ENCODE measurements at regions not wholly inside any gene's neighbourhood (a gene's known extent, or its start where the extent isn't known, plus 50 kb on each side); places are given as distances from the start of the nearest gene placed in this dataset.

DNA sequence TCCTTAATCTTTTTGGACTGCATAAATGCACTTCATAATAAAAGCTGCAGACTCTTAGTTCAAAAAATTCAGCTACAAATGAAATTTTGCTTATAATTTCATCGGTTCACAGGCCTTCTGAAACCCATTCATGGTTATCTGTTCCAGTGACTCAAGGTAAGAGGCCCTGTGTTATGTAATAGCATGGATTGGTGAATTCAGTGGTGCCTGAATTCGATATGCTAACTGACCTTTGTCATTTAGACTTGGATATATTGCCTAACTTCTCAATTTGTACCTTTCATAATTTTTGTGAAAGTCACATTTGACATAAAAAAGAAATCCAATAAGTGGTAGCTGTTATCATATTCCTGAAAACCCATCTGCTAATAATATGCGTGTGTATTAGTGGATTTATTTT is 349.9 kb upstream of the KIRREL3 start:
- ATAC-seq (no peak), DNase-seq (no peak)
- ChIA-PET POLR2A (no interaction called here), CTCF (interaction anchor here (1.0 kb wide), 1 partner anchor 36 kb away, joined by 3 read pairs; no protein-coding TSS in a partner anchor)
- Mint-ChIP-seq H3K27ac (no peak overlapping the region), H3K36me3 (ENCODE audit: low read depth) (no peaks in the 10 kb centered on the region), H3K27me3 (ENCODE audit: low read depth) (no peaks in the 10 kb centered on the region), H3K4me1 (ENCODE audit: low read depth) (no peaks in the 10 kb centered on the region), H3K4me3 (no peak overlapping the region), H3K9me3 (ENCODE audit: insufficient read depth) (peaks cover 6% of the 10 kb centered on the region)

DNA sequence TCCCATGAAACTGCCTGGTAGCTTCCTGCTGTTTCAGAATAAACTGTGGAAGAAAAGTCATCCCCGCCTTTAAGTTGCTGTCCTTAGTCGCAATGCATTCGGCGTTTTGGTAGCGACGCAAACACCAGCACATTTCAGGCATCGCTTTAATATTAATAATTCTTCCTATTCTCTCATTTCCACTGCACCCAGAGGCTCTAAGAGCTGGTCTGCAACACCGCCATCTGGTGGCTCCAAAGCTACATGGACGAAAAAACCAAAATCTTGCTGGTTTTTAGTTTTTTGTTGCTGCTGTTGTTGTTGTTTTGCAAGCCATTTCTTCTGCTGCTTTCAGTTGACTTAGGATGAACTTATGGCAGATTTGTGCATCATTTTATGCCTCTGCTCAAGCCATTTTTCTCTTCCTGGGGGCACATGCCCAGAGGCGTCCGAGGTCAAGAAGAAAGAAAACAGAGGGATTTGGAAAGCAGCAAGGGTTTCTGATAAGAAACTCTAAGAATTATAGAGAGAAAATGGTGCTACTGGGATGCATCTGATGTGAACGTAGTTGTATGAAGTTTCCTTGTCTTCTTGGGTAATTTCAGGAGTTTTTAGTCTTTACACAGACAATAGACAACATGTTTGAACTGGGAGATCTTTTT is 345.4 kb upstream of the KIRREL3 start:
- no peak overlapping the region for H3K4me3 Mint-ChIP-seq
- ATAC-seq (no peak), DNase-seq (peak; percentile 23)
- no peaks in the 10 kb centered on the region for H3K4me1 Mint-ChIP-seq (ENCODE audit: low read depth)
- H3K36me3 Mint-ChIP-seq (ENCODE audit: low read depth): no peaks in the 10 kb centered on the region
- CTCF ChIA-PET: no interaction called here
- no peak overlapping the region for H3K27ac Mint-ChIP-seq
- H3K9me3 Mint-ChIP-seq (ENCODE audit: insufficient read depth): peaks cover 6% of the 10 kb centered on the region
- POLR2A ChIA-PET: no interaction called here
- H3K27me3 Mint-ChIP-seq (ENCODE audit: low read depth): no peaks in the 10 kb centered on the region

DNA sequence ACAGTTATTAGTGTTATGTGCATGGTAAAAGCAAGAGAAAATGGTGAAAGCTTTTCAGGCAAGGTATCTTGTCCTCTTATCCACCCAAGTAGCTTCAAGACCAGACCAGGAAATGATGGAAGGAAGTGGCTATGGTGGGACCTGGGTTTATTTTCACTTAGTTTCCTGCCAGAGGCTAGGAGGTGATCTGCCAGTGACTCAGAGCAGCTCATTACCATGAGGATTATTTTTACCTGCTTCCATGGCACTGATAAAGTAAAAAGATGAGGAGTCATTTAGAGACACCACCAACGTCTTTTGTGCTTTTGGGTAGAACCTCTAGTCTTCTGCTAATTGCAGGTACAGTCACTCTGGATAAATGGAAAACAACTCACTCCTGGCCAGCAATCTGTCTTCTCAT is 339.9 kb upstream of the KIRREL3 start:
- ChIA-PET POLR2A (no interaction called here), CTCF (no interaction called here)
- Mint-ChIP-seq H3K36me3 (ENCODE audit: low read depth) (no peaks in the 10 kb centered on the region), H3K4me1 (ENCODE audit: low read depth) (peaks cover 5% of the 10 kb centered on the region), H3K4me3 (no peak overlapping the region), H3K27me3 (ENCODE audit: low read depth) (no peaks in the 10 kb centered on the region), H3K9me3 (ENCODE audit: insufficient read depth) (no peaks in the 10 kb centered on the region), H3K27ac (no peak overlapping the region)
- DNase-seq (no peak), ATAC-seq (no peak)

DNA sequence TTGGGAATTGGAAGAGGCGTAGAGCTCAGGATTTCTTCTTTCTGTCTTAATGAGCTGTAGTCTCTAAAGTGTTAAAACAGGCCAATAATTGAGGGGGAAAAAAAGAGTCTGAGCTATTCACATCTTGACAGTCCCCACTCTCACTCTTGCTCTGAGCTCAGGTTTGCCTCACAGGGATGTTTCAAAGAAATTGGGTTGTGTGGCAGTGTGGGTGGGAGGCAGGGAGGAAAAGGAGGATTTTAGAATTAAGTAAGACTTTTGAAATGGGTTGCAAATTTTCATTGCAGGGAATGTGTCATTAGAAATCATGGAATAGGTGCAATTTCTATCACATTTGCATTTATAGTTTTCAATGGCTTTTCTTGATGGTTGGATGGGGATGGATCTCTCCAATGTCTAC is 338.8 kb upstream of the KIRREL3 start:
- no peaks in the 10 kb centered on the region for H3K36me3 Mint-ChIP-seq (ENCODE audit: low read depth)
- DNase-seq (no peak), ATAC-seq (no peak)
- no peaks in the 10 kb centered on the region for H3K27me3 Mint-ChIP-seq (ENCODE audit: low read depth)
- no peaks in the 10 kb centered on the region for H3K9me3 Mint-ChIP-seq (ENCODE audit: insufficient read depth)
- no peak overlapping the region for H3K27ac Mint-ChIP-seq
- peaks cover 5% of the 10 kb centered on the region for H3K4me1 Mint-ChIP-seq (ENCODE audit: low read depth)
- no peak overlapping the region for H3K4me3 Mint-ChIP-seq
- CTCF ChIA-PET: no interaction called here
- POLR2A ChIA-PET: no interaction called here

DNA sequence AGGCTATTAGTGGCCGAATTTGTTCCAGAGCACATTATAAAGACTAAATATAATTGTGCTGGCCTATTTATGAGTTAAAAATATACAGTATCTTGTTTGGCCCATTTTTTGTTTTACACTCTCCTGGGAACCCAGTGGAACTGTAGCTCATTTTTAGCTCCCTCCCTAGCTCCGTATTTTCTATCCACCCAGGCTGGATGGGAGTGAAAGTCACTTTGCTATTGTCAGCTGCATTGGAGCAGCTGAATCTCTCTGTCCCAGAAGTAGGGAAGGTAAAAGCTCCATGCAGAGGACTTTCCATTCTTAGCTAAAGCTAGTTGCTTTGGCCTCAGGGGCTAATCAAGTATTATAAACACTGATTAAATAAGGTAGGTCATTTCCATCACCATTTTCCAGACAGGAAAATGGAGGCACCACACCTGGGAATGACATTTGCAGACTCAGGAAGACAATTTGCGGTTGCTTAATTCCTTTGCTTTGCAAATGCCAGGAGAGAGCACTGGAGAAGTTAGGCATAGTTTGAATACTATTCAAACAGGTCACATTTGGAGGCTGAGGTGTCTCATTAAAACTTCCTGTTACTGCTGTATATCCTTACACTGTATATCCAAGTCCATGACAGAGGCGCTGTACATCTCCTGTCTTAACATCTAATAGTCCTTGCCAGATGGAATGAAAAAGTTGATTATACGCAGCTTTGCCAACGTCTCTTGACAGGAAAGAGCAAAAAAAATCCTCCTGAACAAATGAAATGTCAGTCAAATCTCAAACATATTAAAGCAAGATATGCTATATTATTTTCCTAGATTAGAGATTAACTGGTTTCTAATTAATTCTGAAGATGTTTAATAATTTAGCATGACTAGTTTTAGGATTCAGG is 338.1 kb upstream of the KIRREL3 start:
- no peaks in the 10 kb centered on the region for H3K27me3 Mint-ChIP-seq (ENCODE audit: low read depth)
- ChIA-PET CTCF (no interaction called here), POLR2A (no interaction called here)
- peaks cover 5% of the 10 kb centered on the region for H3K4me1 Mint-ChIP-seq (ENCODE audit: low read depth)
- no peak for DNase-seq
- H3K27ac Mint-ChIP-seq: no peak overlapping the region
- no peak overlapping the region for H3K4me3 Mint-ChIP-seq
- H3K9me3 Mint-ChIP-seq (ENCODE audit: insufficient read depth): no peaks in the 10 kb centered on the region
- H3K36me3 Mint-ChIP-seq (ENCODE audit: low read depth): no peaks in the 10 kb centered on the region
- no peak for ATAC-seq

DNA sequence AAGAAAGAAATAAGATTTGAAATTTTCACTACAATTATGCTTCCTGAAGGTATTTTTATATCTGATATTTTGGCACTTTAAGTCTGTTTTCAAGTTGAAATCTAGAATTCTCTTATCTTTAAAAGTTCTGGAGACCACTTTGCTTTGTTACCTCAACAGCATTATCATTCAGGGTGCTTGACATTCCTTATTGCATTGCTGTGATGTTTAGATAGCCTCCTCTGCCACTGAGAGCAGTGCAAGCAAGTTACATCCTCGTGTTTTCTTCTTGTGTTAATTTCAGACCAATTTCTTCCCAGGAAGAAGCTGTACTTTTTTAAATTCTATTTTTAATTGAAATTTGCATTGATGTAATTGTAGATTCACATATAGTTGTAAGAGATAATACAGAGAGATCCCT is 333.9 kb upstream of the KIRREL3 start:
- DNase-seq: no peak
- ATAC-seq: no peak
- Mint-ChIP-seq H3K9me3 (ENCODE audit: insufficient read depth) (no peaks in the 10 kb centered on the region), H3K27me3 (ENCODE audit: low read depth) (no peaks in the 10 kb centered on the region), H3K4me1 (ENCODE audit: low read depth) (no peaks in the 10 kb centered on the region), H3K36me3 (ENCODE audit: low read depth) (no peaks in the 10 kb centered on the region), H3K27ac (no peak overlapping the region), H3K4me3 (no peak overlapping the region)
- CTCF ChIA-PET: no interaction called here
- POLR2A ChIA-PET: no interaction called here

DNA sequence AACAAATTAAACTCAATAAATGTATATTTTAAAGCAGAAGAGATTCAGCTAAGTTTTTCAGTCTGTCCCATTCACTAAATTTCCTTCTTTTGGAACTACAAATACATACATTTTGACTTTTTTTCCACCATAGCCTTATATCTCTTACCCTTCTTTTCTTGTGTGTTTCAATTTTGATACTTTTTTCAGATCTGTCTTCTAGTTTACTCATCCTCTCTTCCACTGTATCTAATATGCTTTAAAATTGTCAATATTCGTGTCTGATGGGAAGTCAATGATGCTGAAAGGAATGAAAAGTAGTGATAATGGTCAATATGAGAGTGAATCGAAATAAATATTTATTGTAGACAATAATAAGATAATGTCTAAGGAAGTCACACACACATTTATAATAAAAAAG is 332.3 kb upstream of the KIRREL3 start:
- H3K36me3 Mint-ChIP-seq (ENCODE audit: low read depth): no peaks in the 10 kb centered on the region
- no peak overlapping the region for H3K27ac Mint-ChIP-seq
- POLR2A ChIA-PET: no interaction called here
- DNase-seq (no peak), ATAC-seq (no peak)
- CTCF ChIA-PET: no interaction called here
- H3K27me3 Mint-ChIP-seq (ENCODE audit: low read depth): no peaks in the 10 kb centered on the region
- no peaks in the 10 kb centered on the region for H3K4me1 Mint-ChIP-seq (ENCODE audit: low read depth)
- H3K9me3 Mint-ChIP-seq (ENCODE audit: insufficient read depth): no peaks in the 10 kb centered on the region
- H3K4me3 Mint-ChIP-seq: no peak overlapping the region

DNA sequence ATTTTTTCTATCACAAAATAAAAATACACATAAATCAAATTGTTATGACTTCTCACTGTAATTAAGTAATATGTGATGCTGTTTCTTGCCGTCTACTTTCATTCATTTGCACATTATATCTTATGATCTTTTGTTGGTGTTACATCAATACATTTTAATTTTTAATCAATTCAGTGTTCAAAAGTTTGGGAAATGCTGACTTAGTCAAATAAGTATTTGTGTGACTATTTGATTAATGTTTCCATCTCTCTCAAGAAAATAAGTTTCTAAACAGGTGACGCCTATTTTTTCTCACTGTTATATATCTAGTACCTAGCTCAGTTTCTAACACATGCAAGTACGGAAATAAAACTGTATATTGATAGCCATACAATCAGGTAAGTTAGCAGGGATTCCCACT is 329.5 kb upstream of the KIRREL3 start:
- DNase-seq: no peak
- ATAC-seq: no peak
- CTCF ChIA-PET: no interaction called here
- Mint-ChIP-seq H3K4me3 (no peak overlapping the region), H3K27me3 (ENCODE audit: low read depth) (no peaks in the 10 kb centered on the region), H3K9me3 (ENCODE audit: insufficient read depth) (no peaks in the 10 kb centered on the region), H3K36me3 (ENCODE audit: low read depth) (no peaks in the 10 kb centered on the region), H3K4me1 (ENCODE audit: low read depth) (no peaks in the 10 kb centered on the region), H3K27ac (no peak overlapping the region)
- POLR2A ChIA-PET: no interaction called here

DNA sequence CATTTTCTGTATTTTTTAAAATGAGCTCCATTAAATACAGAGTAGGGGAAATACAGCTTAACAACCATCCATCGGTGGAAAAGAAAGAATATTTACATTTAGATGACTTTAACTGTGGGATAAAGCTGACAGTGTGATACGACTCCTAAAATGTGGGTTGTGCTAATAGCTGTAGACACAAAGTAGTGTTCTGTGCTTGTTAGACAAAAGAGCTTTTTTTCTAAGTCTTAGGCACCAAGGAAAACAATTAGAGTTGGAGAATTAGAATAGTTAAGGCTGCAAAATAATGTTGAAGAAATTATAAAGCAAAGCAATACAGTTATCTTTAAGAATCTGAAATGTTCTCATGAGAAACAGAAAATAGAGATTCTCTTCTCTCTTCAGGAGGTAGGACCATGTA is 307.7 kb upstream of the KIRREL3 start:
- POLR2A ChIA-PET: interaction anchor here (1.1 kb wide), 1 partner anchor 35 kb away, joined by 6 read pairs; no protein-coding TSS in a partner anchor

DNA sequence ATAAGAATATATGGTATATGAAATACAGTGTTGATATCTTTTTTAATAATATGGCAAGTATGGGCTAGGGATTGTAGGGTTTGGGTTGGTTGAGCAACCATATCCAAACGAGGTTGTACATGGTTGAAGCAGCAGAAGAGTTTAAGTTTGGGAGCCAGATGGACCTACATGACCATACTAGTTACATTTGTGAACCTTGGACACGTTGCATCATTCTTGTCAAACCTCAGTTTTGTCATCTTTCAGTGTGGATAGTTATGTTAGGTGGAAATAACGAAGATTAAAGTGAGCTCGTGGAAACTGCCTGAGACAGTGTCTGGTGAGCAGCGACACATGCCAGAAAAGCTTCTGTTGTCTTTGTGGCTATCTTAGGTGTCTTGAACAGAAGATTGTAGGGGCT is 307.1 kb upstream of the KIRREL3 start:
- H3K4me3 Mint-ChIP-seq: no peak overlapping the region
- H3K27ac Mint-ChIP-seq: no peak overlapping the region
- no peaks in the 10 kb centered on the region for H3K27me3 Mint-ChIP-seq (ENCODE audit: low read depth)
- no peaks in the 10 kb centered on the region for H3K36me3 Mint-ChIP-seq (ENCODE audit: low read depth)
- CTCF ChIA-PET: no interaction called here
- H3K9me3 Mint-ChIP-seq (ENCODE audit: insufficient read depth): no peaks in the 10 kb centered on the region
- H3K4me1 Mint-ChIP-seq (ENCODE audit: low read depth): no peaks in the 10 kb centered on the region
- no peak for ATAC-seq
- DNase-seq: no peak
- POLR2A ChIA-PET: interaction anchor here (1.1 kb wide), 1 partner anchor 35 kb away, joined by 6 read pairs; no protein-coding TSS in a partner anchor

More for the DNA sequence above, 307.7 kb upstream of the KIRREL3 start:
- H3K27me3 Mint-ChIP-seq (ENCODE audit: low read depth): no peaks in the 10 kb centered on the region
- no peak for DNase-seq
- no peaks in the 10 kb centered on the region for H3K9me3 Mint-ChIP-seq (ENCODE audit: insufficient read depth)
- H3K36me3 Mint-ChIP-seq (ENCODE audit: low read depth): no peaks in the 10 kb centered on the region
- ATAC-seq: no peak
- CTCF ChIA-PET: no interaction called here
- H3K4me3 Mint-ChIP-seq: no peak overlapping the region
- no peaks in the 10 kb centered on the region for H3K4me1 Mint-ChIP-seq (ENCODE audit: low read depth)
- H3K27ac Mint-ChIP-seq: no peak overlapping the region

DNA sequence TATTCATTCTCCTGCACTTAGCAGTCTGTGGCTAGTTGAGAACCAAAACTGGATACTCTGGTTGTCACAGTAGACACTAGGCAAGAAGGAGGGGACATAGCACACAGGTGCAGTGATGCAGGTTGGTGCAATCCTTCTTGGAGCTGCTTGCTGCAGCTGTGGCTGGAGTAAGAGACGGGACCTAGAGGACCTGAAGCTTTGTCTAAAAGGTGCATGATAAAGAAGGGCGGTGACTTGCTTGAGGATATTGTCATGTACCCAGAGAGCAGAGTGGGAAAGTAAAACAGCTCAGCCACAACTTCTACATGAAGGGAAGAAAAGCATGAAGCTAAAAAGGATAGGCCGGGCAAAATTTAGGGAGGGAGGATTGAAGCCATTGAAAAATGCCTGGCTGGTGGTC is 304.1 kb upstream of the KIRREL3 start:
- POLR2A ChIA-PET: no interaction called here
- DNase-seq: no peak
- Mint-ChIP-seq H3K27me3 (ENCODE audit: low read depth) (no peaks in the 10 kb centered on the region), H3K4me1 (ENCODE audit: low read depth) (no peaks in the 10 kb centered on the region), H3K4me3 (no peak overlapping the region), H3K27ac (no peak overlapping the region), H3K36me3 (ENCODE audit: low read depth) (no peaks in the 10 kb centered on the region), H3K9me3 (ENCODE audit: insufficient read depth) (no peaks in the 10 kb centered on the region)
- no peak for ATAC-seq
- CTCF ChIA-PET: no interaction called here

DNA sequence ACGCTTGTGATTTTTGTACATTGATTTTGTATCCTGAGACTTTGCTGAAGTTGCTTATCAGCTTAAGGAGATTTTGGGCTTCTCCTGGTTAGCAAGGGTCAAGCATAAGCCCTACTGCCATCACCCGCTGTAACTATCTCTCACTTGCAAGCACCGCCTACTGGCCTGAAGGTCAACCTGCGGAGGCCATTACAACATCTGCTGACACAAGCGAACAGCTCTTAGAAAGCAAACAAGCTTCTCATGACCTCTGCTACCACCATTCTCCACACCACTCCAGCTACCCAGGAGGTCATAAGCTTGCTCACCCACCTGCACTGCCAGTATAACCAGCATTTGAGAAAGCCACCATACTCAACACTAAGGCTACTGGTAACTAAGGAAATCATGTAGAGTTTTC is 288.4 kb upstream of the KIRREL3 start:
- H3K27me3 Mint-ChIP-seq (ENCODE audit: low read depth): no peaks in the 10 kb centered on the region
- H3K4me1 Mint-ChIP-seq (ENCODE audit: low read depth): no peaks in the 10 kb centered on the region
- DNase-seq (no peak), ATAC-seq (no peak)
- no peak overlapping the region for H3K4me3 Mint-ChIP-seq
- ChIA-PET CTCF (no interaction called here), POLR2A (no interaction called here)
- no peak overlapping the region for H3K27ac Mint-ChIP-seq
- no peaks in the 10 kb centered on the region for H3K36me3 Mint-ChIP-seq (ENCODE audit: low read depth)
- peaks cover 14% of the 10 kb centered on the region for H3K9me3 Mint-ChIP-seq (ENCODE audit: insufficient read depth)

DNA sequence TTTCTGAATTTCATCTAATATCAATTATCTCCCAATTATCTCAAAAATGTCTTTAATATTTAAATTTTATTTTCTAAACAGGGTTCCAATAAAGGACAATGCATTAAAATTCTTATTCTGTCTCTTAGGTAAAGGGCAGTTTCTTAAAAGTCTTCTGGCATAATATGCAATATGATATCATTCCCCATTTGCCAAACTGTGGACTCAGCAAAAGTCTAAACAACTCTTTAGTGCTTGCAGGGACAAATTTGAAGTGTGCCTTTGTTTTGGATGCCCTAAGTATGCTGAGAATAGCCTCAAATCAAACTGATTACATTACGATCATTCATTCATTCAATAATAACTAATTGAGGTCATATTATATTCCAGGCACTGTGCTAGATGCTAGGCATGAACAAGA is 281.0 kb upstream of the KIRREL3 start:
- ATAC-seq (no peak), DNase-seq (no peak)
- H3K9me3 Mint-ChIP-seq (ENCODE audit: insufficient read depth): no peaks in the 10 kb centered on the region
- no peak overlapping the region for H3K27ac Mint-ChIP-seq
- H3K4me1 Mint-ChIP-seq (ENCODE audit: low read depth): no peaks in the 10 kb centered on the region
- ChIA-PET CTCF (no interaction called here), POLR2A (no interaction called here)
- H3K4me3 Mint-ChIP-seq: no peak overlapping the region
- no peaks in the 10 kb centered on the region for H3K27me3 Mint-ChIP-seq (ENCODE audit: low read depth)
- no peaks in the 10 kb centered on the region for H3K36me3 Mint-ChIP-seq (ENCODE audit: low read depth)

Data from activated CD8-positive, alpha-beta T cell treated with anti-CD3 and anti-CD28 coated beads, Interleukin-2, amount 10 ng/mL, durations not matched to agents 7 days and 5 days (primary cell).